ENCODE measurements at regions not wholly inside any gene's neighbourhood (a gene's known extent, or its start where the extent isn't known, plus 50 kb on each side); places are given as distances from the start of the nearest gene placed in this dataset.

GRCh38 chr13:80654638-80655249 is 313.8 kb upstream of the SPRY2 start:
- no peak overlapping the region for H3K4me3 ChIP-seq (replicated peaks; ENCODE audit: low read depth, low read length)
- TF ChIP-seq CTCF (IDR thresholded peaks at IDR 0.05; ENCODE audit: low read depth, low read length, missing control alignments), result no peak
- no peak for DNase-seq (ENCODE audit: extremely low read depth, low read depth)

DNA sequence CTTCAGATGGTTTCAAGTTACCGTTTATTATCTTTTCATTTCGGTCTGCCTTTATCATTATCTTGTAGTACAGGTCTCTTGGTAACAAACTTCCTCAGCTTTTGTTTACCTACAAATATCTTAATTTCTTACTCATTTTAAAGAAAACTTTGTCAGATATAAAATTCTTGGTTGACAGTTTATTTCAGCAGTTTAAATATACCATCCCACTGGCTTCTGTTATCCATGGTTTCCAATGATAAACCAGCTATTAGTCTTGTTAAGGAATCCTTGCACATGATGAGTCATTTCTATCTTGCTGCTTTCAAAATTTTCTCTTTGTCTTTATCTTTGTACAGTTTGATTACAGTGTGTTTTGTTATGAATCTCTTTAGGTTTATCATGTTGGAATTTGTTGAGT is 308.3 kb upstream of the SPRY2 start:
- DNase-seq (ENCODE audit: extremely low read depth, low read depth), result no peak
- no peak for TF ChIP-seq CTCF (IDR thresholded peaks at IDR 0.05; ENCODE audit: low read depth, low read length, missing control alignments)
- no peak overlapping the region for H3K4me3 ChIP-seq (replicated peaks; ENCODE audit: low read depth, low read length)

DNA sequence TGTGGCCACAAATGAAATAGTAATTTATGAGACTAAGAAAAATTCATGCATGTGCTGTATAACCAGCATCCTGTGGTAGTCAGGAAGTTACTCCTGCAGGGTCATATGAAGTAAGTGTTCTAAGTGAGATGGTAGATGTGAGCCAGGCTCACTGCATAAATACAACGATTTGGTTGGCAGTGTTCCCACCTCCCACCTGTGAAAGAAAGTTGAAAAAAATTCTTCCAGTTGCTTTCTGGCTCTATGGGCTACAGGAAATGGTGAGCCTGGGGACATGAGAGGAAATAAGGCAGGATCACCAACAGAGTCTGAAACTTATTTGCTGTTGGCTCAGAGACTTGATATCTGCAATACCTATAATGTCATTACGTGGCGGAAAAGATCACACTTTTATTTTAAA is 301.7 kb upstream of the SPRY2 start:
- DNase-seq (ENCODE audit: extremely low read depth, low read depth), result no peak
- TF ChIP-seq CTCF (IDR thresholded peaks at IDR 0.05; ENCODE audit: low read depth, low read length, missing control alignments), result no peak
- H3K4me3 ChIP-seq (replicated peaks; ENCODE audit: low read depth, low read length), result no peak overlapping the region

- TF ChIP-seq CTCF (IDR thresholded peaks at IDR 0.05; ENCODE audit: low read depth, low read length, missing control alignments), result no peak
- H3K4me3 ChIP-seq (replicated peaks; ENCODE audit: low read depth, low read length), result no peak overlapping the region
- DNase-seq (ENCODE audit: extremely low read depth, low read depth), result no peak
These were observed 292.3 kb upstream of the SPRY2 start for GRCh38 chr13:80633251-80633650.

GRCh38 chr13:80630685-80631121 is 289.8 kb upstream of the SPRY2 start:
- no peak for DNase-seq (ENCODE audit: extremely low read depth, low read depth)
- no peak for TF ChIP-seq CTCF (IDR thresholded peaks at IDR 0.05; ENCODE audit: low read depth, low read length, missing control alignments)
- no peak overlapping the region for H3K4me3 ChIP-seq (replicated peaks; ENCODE audit: low read depth, low read length)

GRCh38 chr13:80618781-80619180 is 277.9 kb upstream of the SPRY2 start:
- DNase-seq (ENCODE audit: extremely low read depth, low read depth), result no peak
- TF ChIP-seq CTCF (IDR thresholded peaks at IDR 0.05; ENCODE audit: low read depth, low read length, missing control alignments), result no peak

DNA sequence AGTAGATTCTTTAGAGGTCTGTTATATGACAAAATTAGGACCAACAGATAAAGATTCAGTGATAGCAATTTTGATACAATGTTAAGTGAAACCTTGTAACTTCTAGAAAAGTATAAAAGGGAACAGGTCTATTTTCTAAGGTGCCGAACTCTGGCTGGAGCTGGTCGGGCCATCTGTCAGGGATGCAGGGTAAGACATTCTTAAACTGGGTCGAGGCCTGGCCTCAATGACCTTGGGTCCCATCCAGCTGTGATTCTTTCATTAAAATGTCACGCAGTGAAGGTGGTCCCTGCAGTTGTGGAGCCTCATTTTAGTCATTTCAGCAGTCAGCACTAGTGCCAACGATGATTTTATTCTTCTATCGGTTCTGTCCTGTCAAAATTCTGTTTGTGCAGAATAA is 271.9 kb upstream of the SPRY2 start:
- TF ChIP-seq CTCF (IDR thresholded peaks at IDR 0.05; ENCODE audit: low read depth, low read length, missing control alignments), result no peak
- H3K4me3 ChIP-seq (replicated peaks; ENCODE audit: low read depth, low read length), result no peak overlapping the region
- DNase-seq (ENCODE audit: extremely low read depth, low read depth), result no peak

More at GRCh38 chr13:80618781-80619180, 277.9 kb upstream of the SPRY2 start:
- H3K4me3 ChIP-seq (replicated peaks; ENCODE audit: low read depth, low read length), result no peak overlapping the region
